Endodermal cell (in vitro differentiated cells): ENCODE measurements at regions not wholly inside any gene's neighbourhood (a gene's known extent, or its start where the extent isn't known, plus 50 kb on each side); places are given as distances from the start of the nearest gene placed in this dataset.

Experiments
- DNase-seq: peaks from one replicate; pipeline ENCODE4 v3.0.0-alpha.2; 2017
- H3K27ac ChIP-seq: 2 replicates; pipeline ENCODE4 v1.5.1; 2013; ENCODE audit warnings: mild to moderate bottlenecking, low read depth, low read length, moderate library complexity
- H3K27me3 ChIP-seq: 2 replicates; pipeline ENCODE4 v1.6.1; 2013; ENCODE audit warnings: mild to moderate bottlenecking, low read length, moderate library complexity; ENCODE audit not compliant: insufficient read depth, control insufficient read depth, poor library complexity, severe bottlenecking
- H3K36me3 ChIP-seq: 2 replicates; pipeline ENCODE4 v1.7.0; 2013; ENCODE audit warnings: mild to moderate bottlenecking, low read length, moderate library complexity; ENCODE audit not compliant: control insufficient read depth, insufficient read depth
- H3K4me1 ChIP-seq: one replicate; pipeline ENCODE4 v1.7.0; 2013; ENCODE audit warnings: low read length; ENCODE audit not compliant: control insufficient read depth, insufficient read depth
- H3K4me3 ChIP-seq: 2 replicates; pipeline ENCODE4 v1.5.1; 2013; ENCODE audit warnings: mild to moderate bottlenecking, low read length, moderate library complexity
- H3K9ac ChIP-seq: 2 replicates; pipeline ENCODE4 v1.6.1; 2013; ENCODE audit warnings: mild to moderate bottlenecking, low read length, moderate library complexity; ENCODE audit not compliant: poor library complexity, severe bottlenecking; ENCODE audit errors: extremely low read depth
- H3K9me3 ChIP-seq: 2 replicates; pipeline ENCODE4 v1.6.1; 2013; ENCODE audit warnings: mild to moderate bottlenecking, low read length, moderate library complexity; ENCODE audit not compliant: control insufficient read depth
- H3K27ac Mint-ChIP-seq: 2 replicates; pipeline ENCODE4 v1.8.0; 2020; ENCODE audit warnings: mixed read lengths
- H3K27me3 Mint-ChIP-seq: 2 replicates; pipeline ENCODE4 v1.8.0; 2021; ENCODE audit warnings: mild to moderate bottlenecking, mixed read lengths; ENCODE audit not compliant: insufficient read depth
- H3K36me3 Mint-ChIP-seq: 2 replicates; pipeline ENCODE4 v1.8.0; 2020; ENCODE audit warnings: low read depth, mixed read lengths
- H3K4me1 Mint-ChIP-seq: 2 replicates; pipeline ENCODE4 v1.8.0; 2020; ENCODE audit warnings: mixed read lengths
- H3K4me3 Mint-ChIP-seq: 2 replicates; pipeline ENCODE4 v1.8.0; 2020; ENCODE audit warnings: mild to moderate bottlenecking, moderate library complexity, mixed read lengths
- H3K9me3 Mint-ChIP-seq: 2 replicates; pipeline ENCODE4 v1.8.0; 2020; ENCODE audit warnings: mild to moderate bottlenecking, mixed read lengths
- CTCF ChIP-seq: fragments of 200-600 bp; sonication (generic); conservative IDR thresholded peaks from 2 replicates; pipeline ENCODE4 v1.5.0; 2021; ENCODE audit warnings: antibody characterized with exemption, mild to moderate bottlenecking
- WGBS, 2 experiments: methylation state at CpG; one replicate each; pipeline versions ENCODE4 v1.1.5 to v1.1.7; 2013; ENCODE audit warnings: missing lambda C conversion rate in 2 of 2, mixed read lengths in 1 of 2; ENCODE audit not compliant: insufficient coverage in 1 of 2, insufficient read length in 1 of 2; 5-methylcytosine and 5-hydroxymethylcytosine counted together

GRCh38 chr3:187567661-187568121, 102.5 kb downstream of the SST start:
- Histone ChIP-seq H3K27ac (no peak overlapping the region), H3K36me3 (no peaks in the 10 kb centered on the region), H3K9ac (no peak overlapping the region), H3K27me3 (no peaks in the 10 kb centered on the region), H3K4me1 (peaks cover 36% of the 10 kb centered on the region), H3K4me3 (peak overlapping the region; percentile 20), H3K9me3 (peaks cover 14% of the 10 kb centered on the region)
- Mint-ChIP-seq H3K4me1 (peaks cover 51% of the 10 kb centered on the region), H3K4me3 (no peak overlapping the region), H3K27me3 (no peaks in the 10 kb centered on the region), H3K36me3 (no peaks in the 10 kb centered on the region), H3K9me3 (peaks cover 12% of the 10 kb centered on the region), H3K27ac (peak overlapping the region; percentile 33)
- DNase-seq: no peak
- WGBS, 2 experiments: 87% methylated on average over 2 of the region's 2 CpGs; no CpG with 5 or more reads in 1 of the 2 experiments
- TF ChIP-seq CTCF: no peak

DNA sequence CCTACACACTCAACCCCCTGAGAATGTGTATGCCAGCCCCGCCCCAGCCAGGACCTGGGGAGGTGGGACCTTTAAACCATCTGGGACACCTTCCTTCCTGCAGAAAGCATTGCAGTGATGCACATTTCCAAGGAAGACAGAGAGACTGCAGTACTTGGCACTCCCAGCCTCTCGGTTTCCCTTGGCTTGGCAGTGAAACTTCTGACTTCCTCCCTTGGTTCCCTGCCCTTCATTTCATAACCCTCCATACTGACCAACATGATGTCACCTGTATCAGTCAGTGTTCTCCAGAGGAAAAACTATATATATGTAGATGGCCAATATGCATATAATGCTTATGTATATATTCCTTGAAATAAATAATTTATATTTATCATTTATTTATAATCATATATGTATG, 103.2 kb downstream of the SST start:
- H3K36me3 Mint-ChIP-seq: no peaks in the 10 kb centered on the region
- 84% methylated on average over 2 of the region's 2 CpGs; no CpG with 5 or more reads in 1 of the 2 experiments for WGBS, 2 experiments
- no peak overlapping the region for H3K27ac ChIP-seq
- no peak overlapping the region for H3K4me3 ChIP-seq
- H3K27me3 Mint-ChIP-seq: no peaks in the 10 kb centered on the region
- TF ChIP-seq CTCF: no peak
- no peaks in the 10 kb centered on the region for H3K36me3 ChIP-seq
- H3K4me1 ChIP-seq: peaks cover 38% of the 10 kb centered on the region
- H3K9me3 Mint-ChIP-seq: peaks cover 12% of the 10 kb centered on the region
- DNase-seq: no peak
- peaks cover 48% of the 10 kb centered on the region for H3K4me1 Mint-ChIP-seq
- H3K9me3 ChIP-seq: peaks cover 14% of the 10 kb centered on the region
- no peak overlapping the region for H3K27ac Mint-ChIP-seq
- H3K9ac ChIP-seq: no peak overlapping the region
- H3K4me3 Mint-ChIP-seq: no peak overlapping the region
- no peaks in the 10 kb centered on the region for H3K27me3 ChIP-seq

DNA sequence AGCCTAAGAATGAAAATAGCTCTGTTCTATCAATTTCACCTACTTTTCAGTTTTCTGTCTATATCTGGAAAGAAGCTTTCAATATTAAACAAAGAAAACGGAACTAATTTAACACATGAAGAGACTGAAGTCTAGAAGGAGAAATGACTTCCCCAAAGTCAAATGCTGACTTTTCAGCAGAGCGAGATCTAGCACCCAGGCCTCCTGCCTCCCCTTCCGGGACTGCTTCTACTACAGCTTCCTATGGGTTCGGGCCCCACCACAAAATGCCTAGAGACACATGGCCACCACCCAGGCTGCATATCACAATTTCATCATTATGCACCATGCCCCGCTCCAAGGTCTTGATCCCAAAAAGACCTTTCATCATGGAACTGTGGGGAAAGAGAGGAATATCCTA, 104.5 kb downstream of the SST start:
- no peak overlapping the region for H3K27ac Mint-ChIP-seq

More for the DNA sequence above, 104.5 kb downstream of the SST start:
- Histone ChIP-seq H3K27ac (no peak overlapping the region), H3K36me3 (no peaks in the 10 kb centered on the region), H3K27me3 (no peaks in the 10 kb centered on the region), H3K4me3 (no peak overlapping the region), H3K9me3 (peaks cover 14% of the 10 kb centered on the region), H3K4me1 (peaks cover 30% of the 10 kb centered on the region), H3K9ac (no peak overlapping the region)
- TF ChIP-seq CTCF: no peak
- Mint-ChIP-seq H3K36me3 (no peaks in the 10 kb centered on the region), H3K9me3 (peaks cover 12% of the 10 kb centered on the region), H3K4me1 (peaks cover 38% of the 10 kb centered on the region), H3K27me3 (no peaks in the 10 kb centered on the region), H3K4me3 (no peak overlapping the region)
- 93 to 100% methylated on average over 1 to 5 of the region's 5 CpGs for WGBS, 2 experiments
- no peak for DNase-seq
